ENCODE measurements at regions not wholly inside any gene's neighbourhood (a gene's known extent, or its start where the extent isn't known, plus 50 kb on each side); places are given as distances from the start of the nearest gene placed in this dataset.

- TF ChIP-seq SP2 (tag by site-specific recombination; IDR thresholded peaks at IDR 0.05): no peak
- TF ChIP-seq ZNF548 (tag by site-specific recombination; IDR thresholded peaks at IDR 0.05): no peak
- TF ChIP-seq, protein P1, sequence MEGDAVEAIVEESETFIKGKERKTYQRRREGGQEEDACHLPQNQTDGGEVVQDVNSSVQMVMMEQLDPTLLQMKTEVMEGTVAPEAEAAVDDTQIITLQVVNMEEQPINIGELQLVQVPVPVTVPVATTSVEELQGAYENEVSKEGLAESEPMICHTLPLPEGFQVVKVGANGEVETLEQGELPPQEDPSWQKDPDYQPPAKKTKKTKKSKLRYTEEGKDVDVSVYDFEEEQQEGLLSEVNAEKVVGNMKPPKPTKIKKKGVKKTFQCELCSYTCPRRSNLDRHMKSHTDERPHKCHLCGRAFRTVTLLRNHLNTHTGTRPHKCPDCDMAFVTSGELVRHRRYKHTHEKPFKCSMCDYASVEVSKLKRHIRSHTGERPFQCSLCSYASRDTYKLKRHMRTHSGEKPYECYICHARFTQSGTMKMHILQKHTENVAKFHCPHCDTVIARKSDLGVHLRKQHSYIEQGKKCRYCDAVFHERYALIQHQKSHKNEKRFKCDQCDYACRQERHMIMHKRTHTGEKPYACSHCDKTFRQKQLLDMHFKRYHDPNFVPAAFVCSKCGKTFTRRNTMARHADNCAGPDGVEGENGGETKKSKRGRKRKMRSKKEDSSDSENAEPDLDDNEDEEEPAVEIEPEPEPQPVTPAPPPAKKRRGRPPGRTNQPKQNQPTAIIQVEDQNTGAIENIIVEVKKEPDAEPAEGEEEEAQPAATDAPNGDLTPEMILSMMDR (tag by site-specific recombination; IDR thresholded peaks at IDR 0.05): no peak
- no peak for TF ChIP-seq ZFP41 (tag by site-specific recombination; IDR thresholded peaks at IDR 0.05; ENCODE audit: borderline replicate concordance)
- TF ChIP-seq KLF16 (tag by site-specific recombination; IDR thresholded peaks at IDR 0.05): no peak
- no peak for TF ChIP-seq RBAK (tag by site-specific recombination; IDR thresholded peaks at IDR 0.05)
- no peak for TF ChIP-seq REST (tag by site-specific recombination; IDR thresholded peaks at IDR 0.05)
- TF ChIP-seq ZNF76 (tag by site-specific recombination; IDR thresholded peaks at IDR 0.05; ENCODE audit: borderline replicate concordance, low read depth): no peak
- TF ChIP-seq KLF7 (tag by site-specific recombination; IDR thresholded peaks at IDR 0.05; ENCODE audit: borderline replicate concordance): no peak
- no peak for TF ChIP-seq ZSCAN5A (tag by site-specific recombination; IDR thresholded peaks at IDR 0.05)
- no peak for TF ChIP-seq PBX3 (CRISPR knock-in tag; IDR thresholded peaks at IDR 0.05)
- TF ChIP-seq ELK4 (IDR thresholded peaks at IDR 0.05; ENCODE audit: borderline replicate concordance, low read depth, low read length): no peak
- TF ChIP-seq REPIN1 (tag by site-specific recombination; IDR thresholded peaks at IDR 0.05; ENCODE audit: low read depth): no peak
Observed at GRCh38 chr10:6823770-6824169, 243.7 kb upstream of the PRKCQ start.

Measured in HEK293 (cell line).